ENCODE measurements at regions not wholly inside any gene's neighbourhood (a gene's known extent, or its start where the extent isn't known, plus 50 kb on each side); places are given as distances from the start of the nearest gene placed in this dataset.
"Not testable (repeated sequence)": the region's sequence is repeated elsewhere in the genome, so short reads cannot be mapped to it uniquely, and the experiment has no call there.

- no peak for DNase-seq
Observed at GRCh38 chr11:44454666-44455065, 110.8 kb upstream of the CD82 start.

GRCh38 chr11:44456544-44457300, 108.7 kb upstream of the CD82 start:
- no peak for DNase-seq

GRCh38 chr11:44457862-44458261, 107.6 kb upstream of the CD82 start:
- DNase-seq, result no peak

- no peak for DNase-seq
Observed at GRCh38 chr11:44463751-44464150, 101.7 kb upstream of the CD82 start.

- no peak for DNase-seq
Observed at GRCh38 chr11:44464741-44465140, 100.7 kb upstream of the CD82 start.

- no peak for DNase-seq
Observed at GRCh38 chr11:44466531-44467205, 98.8 kb upstream of the CD82 start.

GRCh38 chr11:44467413-44467812, 98.0 kb upstream of the CD82 start:
- DNase-seq, result no peak

- no peak for DNase-seq
Observed at GRCh38 chr11:44467931-44468330, 97.5 kb upstream of the CD82 start.

GRCh38 chr11:44468345-44468988, 97.0 kb upstream of the CD82 start:
- DNase-seq, result no peak

- DNase-seq, result no peak
Observed at GRCh38 chr11:44469412-44469811, 96.1 kb upstream of the CD82 start.

- no peak for DNase-seq
Observed at GRCh38 chr11:44470854-44471253, 94.6 kb upstream of the CD82 start.

GRCh38 chr11:44471603-44472002, 93.9 kb upstream of the CD82 start:
- no peak for DNase-seq

- DNase-seq, result no peak
Observed at GRCh38 chr11:44472916-44473315, 92.5 kb upstream of the CD82 start.

GRCh38 chr11:44474702-44475101, 90.8 kb upstream of the CD82 start:
- DNase-seq, result no peak

- DNase-seq, result no peak
Observed at GRCh38 chr11:44475114-44475686, 90.3 kb upstream of the CD82 start.

- not testable (repeated sequence) for DNase-seq
Observed at GRCh38 chr11:44482338-44482737, 83.1 kb upstream of the CD82 start.

GRCh38 chr11:44483919-44484610, 81.4 kb upstream of the CD82 start:
- DNase-seq, result no peak

- DNase-seq, result no peak
Observed at GRCh38 chr11:44488165-44488965, 77.1 kb upstream of the CD82 start.

GRCh38 chr11:44493383-44493782, 72.1 kb upstream of the CD82 start:
- no peak for DNase-seq

GRCh38 chr11:44493930-44494329, 71.5 kb upstream of the CD82 start:
- no peak for DNase-seq

GRCh38 chr11:44494785-44495184, 70.7 kb upstream of the CD82 start:
- no peak for DNase-seq

GRCh38 chr11:44496391-44496790, 69.1 kb upstream of the CD82 start:
- no peak for DNase-seq
